HG03354 (cell line): ENCODE measurements at regions not wholly inside any gene's neighbourhood (a gene's known extent, or its start where the extent isn't known, plus 50 kb on each side); places are given as distances from the start of the nearest gene placed in this dataset.
"Not testable (repeated sequence)": the region's sequence is repeated elsewhere in the genome, so short reads cannot be mapped to it uniquely, and the experiment has no call there.

Experiments used
- ATAC-seq: cut with Tn5 transposase; IDR thresholded peaks from one replicate; pipeline ENCODE4 v1.9.1; 2021; ENCODE audit warnings: mild to moderate bottlenecking; ENCODE audit not compliant: unreplicated experiment, poor library complexity, severe bottlenecking

DNA sequence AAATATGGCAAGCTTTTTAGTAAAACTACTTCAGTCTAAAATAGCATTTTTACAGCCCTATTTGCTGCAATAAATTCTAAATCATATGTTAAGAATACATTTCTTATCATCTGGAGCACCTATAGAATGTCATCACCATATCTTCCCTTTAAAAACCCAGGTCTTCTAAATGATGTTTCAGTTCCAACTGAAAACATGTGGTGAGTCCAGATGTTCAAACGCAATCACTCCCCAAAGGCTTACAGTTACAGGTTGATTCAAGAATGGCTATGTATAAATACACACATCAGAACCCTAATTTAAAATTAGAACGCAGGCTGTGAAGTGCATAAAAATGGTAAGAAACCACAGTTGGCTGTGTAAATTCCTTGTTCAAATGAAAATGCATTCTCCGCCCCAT lies 796.3 kb downstream of the MAT2B start:
- no peak for ATAC-seq

DNA sequence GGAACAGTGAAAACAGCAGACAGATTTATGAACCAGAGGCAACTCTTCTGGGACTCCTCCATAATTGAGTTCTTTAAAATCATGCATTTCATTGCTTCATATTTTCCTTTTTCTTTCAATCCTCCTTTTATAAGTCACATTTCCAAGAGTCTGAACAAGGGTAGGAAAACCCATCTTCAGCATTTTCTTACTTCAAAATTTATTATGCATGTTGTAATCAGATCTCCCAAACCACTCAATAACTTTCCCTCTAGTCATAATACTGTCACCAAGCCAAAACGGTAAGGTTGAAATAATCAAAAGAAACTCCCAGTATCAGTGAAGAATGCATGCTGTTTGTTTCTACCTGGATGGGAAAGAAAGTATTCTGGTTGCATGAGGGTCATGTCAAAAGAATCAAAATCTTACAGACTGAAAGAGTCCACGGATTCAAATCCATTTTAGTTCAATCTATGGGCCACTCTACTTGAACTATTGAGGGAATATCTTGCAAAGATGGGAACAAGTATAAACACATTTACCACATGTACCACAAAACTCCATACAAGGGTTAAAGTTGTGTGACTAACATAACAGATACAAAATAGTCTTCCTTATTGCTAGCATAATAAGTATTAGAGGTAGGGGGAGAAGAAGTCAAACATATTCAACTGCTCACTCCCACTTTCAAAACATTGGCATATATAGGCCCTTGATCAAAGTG lies 797.3 kb downstream of the MAT2B start:
- no peak for ATAC-seq

DNA sequence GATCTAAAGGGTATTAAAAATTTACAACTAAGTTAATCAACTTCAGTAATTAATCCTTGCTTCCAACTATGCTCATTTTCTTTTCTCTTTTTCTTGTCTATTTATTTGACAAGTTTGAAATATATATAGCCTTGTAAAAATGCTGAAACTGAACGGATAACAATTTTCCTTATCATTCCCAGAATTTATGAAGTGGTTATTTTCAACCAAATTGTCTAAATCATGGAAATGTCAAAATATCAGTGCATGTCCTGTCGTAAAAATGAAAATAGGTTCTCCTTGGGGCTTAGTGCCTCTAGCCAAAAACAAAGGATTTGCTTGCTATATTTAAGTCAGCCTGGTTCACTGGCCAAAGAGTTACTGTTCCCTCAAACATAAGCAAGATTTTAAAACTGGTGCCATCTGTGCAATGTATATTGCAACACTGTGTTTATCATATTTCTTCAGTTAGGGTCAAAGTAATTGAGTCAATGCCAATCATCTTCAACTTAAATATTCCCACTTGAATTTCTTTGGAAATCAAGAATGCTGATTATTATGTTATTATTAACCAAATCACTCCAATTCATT lies 798.3 kb downstream of the MAT2B start:
- ATAC-seq = no peak

GRCh38 chr5:164306662-164307061 lies 801.2 kb downstream of the MAT2B start:
- ATAC-seq = no peak

DNA sequence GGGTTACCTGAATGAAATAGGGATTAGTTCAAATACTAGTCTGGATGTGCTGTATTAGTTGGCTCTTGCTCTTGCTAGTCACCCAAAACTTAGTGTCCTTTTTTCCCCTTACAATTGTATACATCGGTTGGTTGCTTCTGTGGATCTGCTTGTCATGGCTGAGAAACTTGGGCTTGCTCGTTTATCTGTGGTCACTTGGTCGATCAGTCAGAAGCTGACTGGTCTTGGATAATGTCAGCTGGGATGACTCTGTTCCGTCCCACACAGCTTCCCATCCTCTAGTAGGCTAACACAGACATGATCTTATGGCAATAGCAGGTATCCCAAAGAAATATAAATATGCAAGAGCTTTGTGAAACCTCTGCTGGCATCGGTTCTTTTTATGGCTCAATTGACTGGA lies 807.4 kb downstream of the MAT2B start:
- ATAC-seq = no peak

DNA sequence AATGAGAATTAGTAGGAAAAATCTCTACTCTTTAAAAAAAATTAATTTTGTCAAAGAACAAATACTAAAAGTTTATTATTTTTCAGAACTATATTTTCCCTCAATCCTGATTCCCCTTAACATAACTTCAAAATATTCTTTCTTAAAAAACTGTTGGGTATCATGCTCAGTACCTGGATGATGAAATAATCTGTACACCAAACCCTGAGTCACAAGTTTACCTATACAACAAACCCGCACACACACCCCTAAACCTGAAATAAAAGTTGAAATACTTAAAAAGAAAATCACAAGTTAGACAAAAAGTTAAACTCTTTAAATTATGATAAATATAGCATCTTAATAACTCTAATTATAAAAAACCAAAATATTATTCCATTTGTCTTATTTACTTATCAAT lies 812.3 kb downstream of the MAT2B start:
- ATAC-seq = no peak

DNA sequence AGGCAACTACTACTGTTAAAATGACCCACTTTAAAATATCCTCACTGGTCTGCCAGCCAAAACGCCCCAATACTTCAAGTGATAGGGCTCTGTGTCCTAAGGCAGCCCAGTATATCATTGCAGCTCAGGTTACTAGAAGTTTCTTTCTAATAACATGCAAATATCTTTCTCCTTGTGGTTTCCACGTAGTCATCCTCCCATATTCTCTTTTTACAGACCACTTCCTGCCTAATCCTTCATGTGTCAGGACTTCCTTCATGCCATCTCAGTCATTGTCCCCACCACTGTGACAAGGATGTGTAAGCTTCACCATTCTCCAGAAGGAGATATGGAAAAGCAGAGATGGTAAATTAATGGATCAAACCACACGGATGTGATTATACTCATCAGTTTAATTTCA lies 813.7 kb downstream of the MAT2B start:
- ATAC-seq = no peak

DNA sequence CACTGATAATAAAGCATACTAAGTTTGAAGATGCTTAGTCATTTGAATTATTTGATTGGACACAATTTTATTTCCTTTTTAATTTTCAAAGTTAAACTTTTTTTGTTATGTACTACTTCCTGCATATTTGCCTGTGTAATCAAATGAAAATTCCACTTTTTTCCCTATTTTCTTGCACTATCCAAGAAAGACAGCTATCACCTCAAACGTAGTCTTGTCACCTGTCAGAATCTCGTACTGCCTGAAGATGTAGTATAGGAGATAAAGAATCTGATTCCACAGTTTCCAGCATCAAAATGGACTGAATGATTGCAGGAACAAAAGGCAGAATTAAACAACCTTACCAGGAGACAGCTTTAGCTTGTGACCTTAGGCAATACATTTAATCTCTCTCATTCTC lies 818.8 kb downstream of the MAT2B start:
- no peak for ATAC-seq

DNA sequence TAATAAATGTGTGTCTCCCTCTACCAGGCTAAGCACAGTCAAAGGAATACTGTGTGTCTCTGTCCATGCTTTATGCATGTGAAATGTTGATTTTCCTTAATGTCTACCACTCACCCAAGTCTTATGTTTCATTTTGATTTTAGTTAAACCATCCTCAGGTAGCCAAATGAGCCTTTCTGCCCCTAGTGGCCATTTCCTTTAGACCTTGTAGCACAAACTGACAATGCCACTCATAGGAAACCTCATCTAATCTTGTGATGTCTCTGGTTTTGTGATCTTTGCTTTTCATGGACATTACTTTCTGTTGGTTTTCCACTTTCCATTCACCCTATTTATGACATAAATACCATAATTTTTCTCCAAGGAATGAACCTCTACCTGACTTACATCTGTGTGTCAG lies 820.8 kb downstream of the MAT2B start:
- peak; percentile 63 for ATAC-seq

DNA sequence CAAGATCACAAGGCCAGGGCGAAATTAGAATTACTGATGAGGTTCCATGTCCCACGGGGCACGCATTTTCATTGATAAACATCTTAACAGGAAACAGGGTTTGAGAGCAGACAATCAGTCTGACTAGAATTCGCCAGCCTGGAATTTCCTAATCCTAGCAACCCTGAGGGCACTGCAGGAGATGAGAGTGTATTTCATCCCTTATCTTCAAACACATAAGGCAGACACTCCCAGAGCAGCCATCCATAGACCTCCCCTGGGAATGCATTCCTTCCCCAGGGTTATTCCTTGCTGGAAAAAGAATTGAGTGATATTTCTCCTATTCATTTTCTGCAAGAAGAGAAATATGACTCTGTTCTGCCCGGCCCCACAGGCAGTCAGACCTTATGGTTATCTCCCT lies 821.7 kb downstream of the MAT2B start:
- not testable (repeated sequence) for ATAC-seq

DNA sequence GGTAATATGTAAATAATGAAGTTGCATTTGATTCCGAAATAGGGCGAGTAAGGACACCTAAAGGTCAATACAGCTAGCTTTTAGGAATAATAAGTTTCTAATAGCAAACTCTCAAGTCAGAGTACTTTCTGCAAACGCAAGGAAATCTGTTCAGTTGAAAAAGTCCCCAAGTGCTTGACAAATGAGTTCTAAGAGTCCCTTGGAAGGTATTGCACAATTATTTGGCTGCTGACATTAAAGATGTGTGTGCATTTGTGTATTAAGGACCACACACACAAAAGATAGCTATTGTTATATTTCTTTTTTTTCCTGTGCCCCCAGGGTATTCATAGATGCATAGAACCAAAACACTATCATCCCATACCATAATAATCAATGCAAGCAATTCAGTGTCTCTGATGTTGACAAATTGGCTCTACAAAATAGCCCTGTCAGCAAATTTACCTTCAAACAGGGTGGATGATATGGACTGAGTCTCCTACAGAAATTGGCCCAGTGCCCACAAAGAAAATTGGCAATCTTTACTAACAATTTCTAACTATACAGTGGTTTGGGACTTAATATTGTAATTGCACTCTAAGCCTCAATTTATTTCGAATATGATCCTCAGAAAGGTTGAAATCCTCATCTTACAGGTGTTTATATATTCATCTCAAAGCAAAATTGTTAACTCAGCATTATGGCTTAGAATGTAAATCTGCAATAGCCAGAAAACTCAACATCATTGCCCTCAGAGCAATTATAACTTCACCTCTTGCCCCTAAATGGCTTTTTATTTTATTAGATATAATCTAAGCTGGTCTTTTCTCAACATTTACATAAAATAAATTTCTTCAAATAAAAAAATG lies 827.2 kb downstream of the MAT2B start:
- no peak for ATAC-seq

- ATAC-seq = no peak
Measured at GRCh38 chr5:164335837-164336236, 830.4 kb downstream of the MAT2B start.

- no peak for ATAC-seq
Measured at GRCh38 chr5:164336276-164336675, 830.9 kb downstream of the MAT2B start.

DNA sequence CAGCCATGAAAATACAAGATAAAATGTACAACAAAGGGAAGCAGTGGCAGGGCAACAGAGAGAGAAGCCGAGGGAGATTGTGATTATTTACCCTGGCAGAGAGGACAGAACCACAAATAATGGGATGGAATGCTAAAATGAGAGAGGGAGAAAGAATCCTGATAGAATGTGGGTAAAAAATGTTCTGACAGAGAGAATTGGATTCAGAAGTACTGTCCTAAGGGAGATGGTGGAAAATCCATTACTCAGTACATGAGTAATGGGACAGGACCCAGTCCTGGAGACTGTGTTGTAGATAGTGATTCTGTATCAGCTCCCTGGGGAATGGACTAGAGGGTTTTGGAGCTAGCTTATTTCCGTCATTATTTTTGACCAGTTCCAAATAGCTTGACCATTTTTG lies 831.5 kb downstream of the MAT2B start:
- no peak for ATAC-seq

DNA sequence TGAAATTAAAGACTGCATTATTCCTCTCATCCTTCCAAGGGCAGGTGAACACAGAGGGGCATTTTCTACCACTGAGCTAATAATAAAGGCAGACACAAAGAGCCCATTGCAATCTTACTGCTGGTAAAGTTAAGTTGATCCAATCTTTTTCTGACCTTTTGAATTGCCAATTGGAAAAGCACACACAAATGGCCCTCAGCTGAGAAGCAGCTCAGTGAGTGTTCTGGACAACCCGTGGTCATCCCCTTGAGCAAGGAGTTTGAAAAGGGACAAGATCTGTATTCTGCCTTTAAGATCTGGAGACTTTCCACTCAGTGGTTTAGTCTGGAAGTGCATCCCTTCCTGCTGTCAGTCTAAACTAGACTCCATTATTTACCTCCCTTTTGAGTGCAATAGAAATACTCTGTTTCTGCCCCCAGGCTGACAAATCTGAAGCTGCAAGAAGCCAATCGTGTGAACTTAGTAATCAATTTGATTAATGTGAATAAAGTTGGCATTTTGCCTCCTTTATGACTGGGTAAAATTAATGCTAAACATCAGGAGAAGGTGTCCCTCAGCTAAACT lies 835.7 kb downstream of the MAT2B start:
- ATAC-seq = no peak

DNA sequence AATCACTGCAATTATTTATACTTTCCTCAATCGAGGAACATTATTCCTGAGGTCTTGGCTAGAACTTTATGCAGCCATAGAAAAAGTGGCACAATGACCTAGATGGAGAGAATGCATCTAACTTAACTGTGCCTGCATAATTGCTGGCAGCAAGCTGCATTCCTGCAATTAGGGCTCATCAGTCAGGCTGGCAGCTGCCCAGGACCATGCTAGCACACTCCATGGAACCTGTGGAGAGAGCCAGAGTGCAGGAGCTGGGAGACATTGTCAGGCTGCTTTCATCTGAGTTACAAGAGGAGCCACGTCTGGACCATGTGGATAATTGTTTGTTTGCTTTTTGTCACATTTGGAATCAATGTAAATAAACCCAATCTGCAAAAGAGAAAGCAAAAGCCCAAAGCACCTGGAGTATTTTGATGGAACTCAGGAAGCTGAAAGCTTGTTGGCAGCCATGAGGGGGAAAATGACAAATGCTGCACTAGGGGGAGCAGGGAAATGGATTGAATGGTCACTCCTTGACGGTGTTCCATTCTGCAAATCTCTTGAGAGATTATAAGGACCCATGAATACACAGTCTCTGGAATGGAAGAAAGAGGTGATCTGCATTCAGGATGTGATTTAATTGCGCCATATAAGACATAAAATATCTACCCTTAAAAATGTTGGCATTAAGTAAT lies 839.9 kb downstream of the MAT2B start:
- no peak for ATAC-seq

- ATAC-seq = no peak
Measured at GRCh38 chr5:164345853-164346252, 840.4 kb downstream of the MAT2B start.

DNA sequence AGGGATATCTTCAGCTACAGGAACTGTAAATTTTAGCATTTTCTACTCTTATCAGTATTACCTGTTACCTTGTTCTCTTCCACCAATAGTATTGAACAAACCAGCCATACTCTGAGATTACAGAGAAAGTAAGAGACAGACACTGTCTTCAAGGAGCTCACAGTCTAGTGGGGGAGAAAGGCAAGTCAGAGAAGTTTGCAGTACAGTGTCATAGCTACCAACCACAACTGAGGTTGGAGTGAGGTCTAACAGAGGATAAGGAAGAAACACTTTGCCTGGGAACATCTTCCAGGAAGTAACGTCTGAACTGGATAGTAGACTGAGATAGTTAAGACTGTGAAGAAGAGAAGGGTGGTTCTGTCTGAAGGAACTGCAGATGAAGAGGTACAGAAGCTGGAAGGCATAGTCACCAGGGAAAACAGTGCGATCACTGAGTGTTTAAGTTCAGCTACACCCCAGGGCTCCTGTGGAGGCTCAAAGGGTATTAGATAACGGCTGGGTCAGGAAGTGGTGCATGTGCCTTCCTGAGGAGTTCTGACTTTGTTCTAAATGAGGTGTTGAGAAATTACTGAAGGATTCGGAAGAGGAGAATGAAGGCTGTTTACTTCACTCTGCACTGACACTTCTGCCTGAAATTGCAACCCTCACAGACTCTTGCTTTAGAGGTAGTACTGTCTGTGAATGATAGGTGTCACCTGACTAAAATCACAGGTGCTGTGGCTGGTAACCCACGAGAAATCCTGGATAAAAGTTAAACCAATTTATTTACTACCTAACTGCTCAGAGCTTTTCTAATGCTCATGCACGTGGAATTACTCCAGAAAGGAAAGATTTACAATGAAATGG lies 841.6 kb downstream of the MAT2B start:
- no peak for ATAC-seq

DNA sequence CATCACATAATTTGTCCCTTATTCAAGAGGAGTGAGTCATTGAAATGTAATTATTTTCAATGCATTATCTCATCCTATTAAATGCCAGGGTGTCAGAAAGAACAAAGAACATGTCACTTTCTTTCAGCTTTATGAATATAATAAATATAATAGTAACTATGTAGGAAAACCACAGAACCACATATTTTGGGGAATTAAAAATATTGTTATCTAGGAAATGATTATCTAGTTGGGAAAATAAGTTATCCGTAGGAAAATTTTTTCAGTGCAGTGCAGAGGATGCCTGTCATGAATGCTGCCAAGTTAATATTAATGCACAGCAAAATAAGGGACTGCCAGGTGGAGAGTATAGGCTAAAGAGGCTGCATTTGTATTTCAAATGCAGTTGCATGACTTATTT lies 844.8 kb downstream of the MAT2B start:
- no peak for ATAC-seq
